Hepatocyte (in vitro differentiated cells): ENCODE measurements at regions not wholly inside any gene's neighbourhood (a gene's known extent, or its start where the extent isn't known, plus 50 kb on each side); places are given as distances from the start of the nearest gene placed in this dataset.
"Not testable (repeated sequence)": the region's sequence is repeated elsewhere in the genome, so short reads cannot be mapped to it uniquely, and the experiment has no call there.

ENCODE experiments used
- DNase-seq: peaks from one replicate; pipeline ENCODE4 v3.0.0-alpha.2; 2016; ENCODE audit warnings: low spot score
- H2AFZ ChIP-seq: fragments of 200-600 bp; sonication (generic); 2 replicates; pipeline ENCODE4 v1.6.0; 2016; ENCODE audit warnings: antibody characterized with exemption, mild to moderate bottlenecking
- H3K27ac ChIP-seq: fragments of 200-600 bp; sonication (generic); 2 replicates; pipeline ENCODE4 v1.5.1; 2016; ENCODE audit warnings: mild to moderate bottlenecking
- H3K27me3 ChIP-seq: fragments of 200-600 bp; sonication (generic); 2 replicates; pipeline ENCODE4 v1.6.1; 2016
- H3K36me3 ChIP-seq: fragments of 200-600 bp; sonication (generic); replicated peaks from 2 replicates; pipeline ENCODE4 v1.5.1; 2016; ENCODE audit warnings: low read depth; ENCODE audit not compliant: insufficient read depth
- H3K4me1 ChIP-seq: fragments of 200-600 bp; sonication (generic); 2 replicates; pipeline ENCODE4 v1.5.1; 2016; ENCODE audit warnings: mild to moderate bottlenecking, moderate library complexity; ENCODE audit not compliant: insufficient read depth
- H3K4me2 ChIP-seq: fragments of 200-600 bp; sonication (generic); 2 replicates; pipeline ENCODE4 v1.6.0; 2016
- H3K4me3 ChIP-seq: fragments of 200-600 bp; sonication (generic); 2 replicates; pipeline ENCODE4 v1.5.1; 2016; ENCODE audit warnings: mild to moderate bottlenecking
- H3K79me2 ChIP-seq: fragments of 200-600 bp; sonication (generic); 2 replicates; pipeline ENCODE4 v1.6.0; 2017; ENCODE audit warnings: mild to moderate bottlenecking
- H3K9me2 ChIP-seq: fragments of 200-600 bp; sonication (generic); replicated peaks from 2 replicates; pipeline ENCODE4 v1.6.0; 2017; ENCODE audit warnings: mild to moderate bottlenecking; ENCODE audit not compliant: insufficient read depth
- H3K9me3 ChIP-seq: fragments of 200-600 bp; sonication (generic); 2 replicates; pipeline ENCODE4 v1.5.1; 2016; ENCODE audit warnings: low read depth, mild to moderate bottlenecking
- H4K20me1 ChIP-seq: fragments of 200-600 bp; sonication (generic); 2 replicates; pipeline ENCODE4 v1.6.0; 2016; ENCODE audit warnings: mild to moderate bottlenecking; ENCODE audit not compliant: insufficient read depth, poor library complexity, severe bottlenecking
- EZH2 ChIP-seq: fragments of 200-600 bp; sonication (generic); IDR thresholded peaks from 2 replicates; pipeline ENCODE4 v1.6.1; 2016; ENCODE audit warnings: antibody characterized with exemption, mild to moderate bottlenecking, borderline replicate concordance
- EZH2phosphoT487 ChIP-seq: fragments of 200-600 bp; sonication (generic); IDR thresholded peaks from one replicate; pipeline ENCODE4 v1.6.1; 2018; ENCODE audit warnings: antibody characterized with exemption, mild to moderate bottlenecking, low read depth, moderate library complexity; ENCODE audit not compliant: unreplicated experiment, severe bottlenecking
- WGBS: methylation state at CpG from one replicate; pipeline ENCODE4 v1.1.6; 2016; ENCODE audit warnings: low lambda C conversion rate; ENCODE audit errors: missing lambda C conversion rate; 5-methylcytosine and 5-hydroxymethylcytosine counted together
- TF ChIP-seq, protein P1 (sequence below): fragments of 200-600 bp; sonication (generic); IDR thresholded peaks from 2 replicates; pipeline ENCODE4 v1.5.1; 2016; ENCODE audit warnings: antibody characterized with exemption, mild to moderate bottlenecking; ENCODE audit not compliant: poor library complexity

DNA sequence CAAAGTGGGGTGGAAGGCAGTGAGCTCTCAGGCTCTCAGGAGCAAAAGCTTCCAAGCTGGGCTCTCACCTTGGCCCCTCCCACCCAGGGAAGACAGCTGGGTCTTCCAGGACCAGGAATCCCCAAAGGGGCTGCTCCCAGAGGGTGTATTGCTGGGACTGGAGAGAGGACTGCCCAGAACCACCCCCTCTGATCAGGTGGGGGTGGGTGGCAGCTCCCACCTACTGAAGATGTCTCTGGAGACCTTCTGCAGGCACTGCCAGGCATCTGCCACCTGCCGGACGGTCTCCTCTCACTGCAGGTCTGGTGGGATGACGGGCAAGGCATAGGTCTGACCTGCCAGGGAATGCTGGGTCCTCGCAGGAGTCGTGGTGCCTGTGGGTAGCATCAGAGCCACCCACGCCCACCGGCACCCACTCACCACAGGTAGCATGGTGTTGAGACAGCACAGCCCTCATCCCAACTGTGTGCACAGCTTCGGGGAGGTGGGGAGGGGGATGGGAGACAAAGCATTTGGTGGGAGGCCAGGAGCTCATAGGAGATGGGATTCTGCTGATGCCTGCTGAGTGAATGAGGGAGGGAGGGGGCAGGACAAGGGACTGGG lies 103.2 kb downstream of the SINHCAF start:
- Histone ChIP-seq H4K20me1 (no peaks in the 10 kb centered on the region), H3K9me3 (no peaks in the 10 kb centered on the region), H3K9me2 (no peaks in the 10 kb centered on the region), H3K79me2 (no peaks in the 10 kb centered on the region), H3K27me3 (no peaks in the 10 kb centered on the region), H3K27ac (no peak overlapping the region), H2AFZ (no peak overlapping the region), H3K4me2 (no peak overlapping the region), H3K36me3 (no peaks in the 10 kb centered on the region), H3K4me3 (no peak overlapping the region), H3K4me1 (no peaks in the 10 kb centered on the region)
- whole genome bisulfite sequencing, result 88% methylated on average over 8 of the region's 8 CpGs
- DNase-seq, result no peak
- TF ChIP-seq EZH2phosphoT487 (no peak), EZH2 (no peak)
- TF ChIP-seq, protein P1, sequence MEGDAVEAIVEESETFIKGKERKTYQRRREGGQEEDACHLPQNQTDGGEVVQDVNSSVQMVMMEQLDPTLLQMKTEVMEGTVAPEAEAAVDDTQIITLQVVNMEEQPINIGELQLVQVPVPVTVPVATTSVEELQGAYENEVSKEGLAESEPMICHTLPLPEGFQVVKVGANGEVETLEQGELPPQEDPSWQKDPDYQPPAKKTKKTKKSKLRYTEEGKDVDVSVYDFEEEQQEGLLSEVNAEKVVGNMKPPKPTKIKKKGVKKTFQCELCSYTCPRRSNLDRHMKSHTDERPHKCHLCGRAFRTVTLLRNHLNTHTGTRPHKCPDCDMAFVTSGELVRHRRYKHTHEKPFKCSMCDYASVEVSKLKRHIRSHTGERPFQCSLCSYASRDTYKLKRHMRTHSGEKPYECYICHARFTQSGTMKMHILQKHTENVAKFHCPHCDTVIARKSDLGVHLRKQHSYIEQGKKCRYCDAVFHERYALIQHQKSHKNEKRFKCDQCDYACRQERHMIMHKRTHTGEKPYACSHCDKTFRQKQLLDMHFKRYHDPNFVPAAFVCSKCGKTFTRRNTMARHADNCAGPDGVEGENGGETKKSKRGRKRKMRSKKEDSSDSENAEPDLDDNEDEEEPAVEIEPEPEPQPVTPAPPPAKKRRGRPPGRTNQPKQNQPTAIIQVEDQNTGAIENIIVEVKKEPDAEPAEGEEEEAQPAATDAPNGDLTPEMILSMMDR, result no peak

DNA sequence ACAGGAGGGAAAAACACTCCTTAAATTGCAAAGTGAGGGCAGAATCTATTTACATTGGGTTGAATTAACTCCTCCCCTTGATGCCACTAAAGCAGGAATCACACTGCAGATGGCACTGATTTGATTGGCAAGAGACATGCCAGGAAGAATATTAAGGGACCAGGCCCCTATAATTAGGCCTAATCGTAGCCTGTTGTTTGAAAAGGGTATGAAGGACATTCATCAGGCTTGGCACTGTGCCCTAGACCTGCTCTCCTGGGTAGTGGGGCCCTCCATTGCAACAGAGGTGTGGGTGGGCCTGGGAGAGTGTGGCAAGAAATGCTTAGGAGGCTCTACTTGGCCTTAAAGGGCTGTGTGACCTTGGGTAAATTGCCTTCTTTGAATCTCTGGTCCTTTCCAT lies 102.3 kb downstream of the SINHCAF start:
- H3K4me2 ChIP-seq, H3K79me2 ChIP-seq, H3K27me3 ChIP-seq, H3K36me3 ChIP-seq, H3K9me2 ChIP-seq, H2AFZ ChIP-seq, DNase-seq, H3K4me3 ChIP-seq, H3K4me1 ChIP-seq, H3K9me3 ChIP-seq, H4K20me1 ChIP-seq, H3K27ac ChIP-seq: not testable (repeated sequence)
- WGBS, result 83% methylated on average over 1 of the region's 1 CpG

DNA sequence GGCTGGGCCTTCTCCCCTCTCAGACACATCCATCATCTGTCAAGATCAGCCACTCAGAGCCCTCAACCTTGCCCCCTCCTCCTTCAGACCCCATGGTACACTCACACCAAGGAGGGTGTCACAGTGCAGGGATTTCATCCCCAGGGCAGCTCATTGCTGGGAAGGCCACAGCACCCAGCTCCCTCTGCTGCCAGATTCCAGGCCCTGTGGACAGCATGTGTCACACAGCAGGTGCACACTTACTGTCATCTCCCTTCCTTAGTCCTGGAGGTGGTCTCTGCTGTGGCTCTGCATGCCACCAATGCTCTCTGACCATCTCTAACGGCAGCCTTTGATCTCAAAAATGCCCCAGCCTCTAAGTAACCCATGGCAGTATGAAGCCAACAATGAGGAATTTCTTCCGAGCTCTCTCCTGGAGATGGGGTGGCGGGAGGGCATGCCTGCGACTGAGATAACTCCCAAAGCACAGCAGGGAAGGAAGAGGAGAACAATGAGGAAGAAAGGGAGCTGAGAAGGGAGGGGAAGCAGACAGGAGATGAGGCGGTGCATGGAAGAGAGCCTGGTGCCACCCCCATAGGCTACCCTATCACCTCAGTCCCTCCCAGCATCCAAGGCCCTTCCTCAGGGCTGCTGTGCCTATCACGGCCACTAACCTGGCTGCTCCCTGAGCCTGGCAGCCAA lies 101.0 kb downstream of the SINHCAF start:
- Histone ChIP-seq H3K79me2 (no peaks in the 10 kb centered on the region), H2AFZ (no peak overlapping the region), H3K36me3 (no peaks in the 10 kb centered on the region), H3K4me3 (no peak overlapping the region), H3K9me2 (no peaks in the 10 kb centered on the region), H3K27ac (no peak overlapping the region), H3K4me2 (no peak overlapping the region), H3K4me1 (peaks cover 7% of the 10 kb centered on the region), H4K20me1 (no peaks in the 10 kb centered on the region), H3K27me3 (no peaks in the 10 kb centered on the region), H3K9me3 (no peaks in the 10 kb centered on the region)
- WGBS, result 67% methylated on average over 6 of the region's 6 CpGs
- TF ChIP-seq, protein P1, result no peak
- TF ChIP-seq EZH2, result no peak
- no peak for TF ChIP-seq EZH2phosphoT487
- no peak for DNase-seq

DNA sequence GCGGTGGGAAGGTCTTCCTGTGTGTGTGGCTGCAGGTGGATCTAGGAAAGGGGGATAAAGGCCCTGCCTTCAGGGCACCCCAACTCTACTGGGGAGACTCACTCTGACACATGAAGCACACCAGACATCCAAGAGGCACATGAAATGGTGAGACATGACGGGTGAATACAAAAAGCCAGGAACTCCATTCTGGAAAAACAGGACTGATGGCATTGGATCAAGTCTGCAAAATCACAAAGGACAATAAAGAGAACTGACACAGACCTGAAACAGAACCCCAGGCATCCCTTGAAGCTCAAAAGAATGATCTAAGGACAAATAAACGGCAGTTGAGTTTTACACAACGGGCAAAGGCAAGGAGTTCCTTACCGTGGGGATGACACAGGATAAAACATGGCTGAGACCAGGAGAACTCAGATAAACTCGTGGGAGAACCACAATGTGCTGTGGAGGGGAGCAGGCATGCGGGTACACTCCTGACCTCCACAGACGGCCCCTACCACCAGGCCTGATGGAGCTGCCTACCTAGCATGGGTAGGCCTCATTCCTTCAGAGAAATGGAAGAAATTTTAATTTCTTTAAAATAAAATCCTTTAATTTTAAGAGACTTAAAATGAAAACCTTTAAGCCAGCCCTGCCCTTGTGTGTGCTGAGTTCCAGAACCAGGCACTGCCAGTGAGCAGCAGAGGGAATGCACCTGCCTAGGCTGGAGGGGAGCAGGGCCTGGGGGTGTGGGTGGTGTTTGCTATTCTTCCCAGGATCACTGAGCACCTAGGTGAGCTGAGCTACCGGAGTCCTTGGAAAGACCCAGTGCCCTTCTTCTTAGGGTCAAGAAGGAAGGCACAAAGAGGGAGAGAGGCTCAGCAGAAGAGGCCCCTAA lies 100.1 kb downstream of the SINHCAF start:
- Histone ChIP-seq H3K79me2 (no peaks in the 10 kb centered on the region), H3K4me2 (no peak overlapping the region), H4K20me1 (no peaks in the 10 kb centered on the region), H3K27ac (no peak overlapping the region), H3K36me3 (no peaks in the 10 kb centered on the region), H2AFZ (no peak overlapping the region), H3K4me1 (peaks cover 9% of the 10 kb centered on the region), H3K4me3 (no peak overlapping the region), H3K9me3 (no peaks in the 10 kb centered on the region), H3K27me3 (no peaks in the 10 kb centered on the region), H3K9me2 (no peaks in the 10 kb centered on the region)
- no peak for DNase-seq
- TF ChIP-seq, protein P1, result no peak
- no peak for TF ChIP-seq EZH2
- no peak for TF ChIP-seq EZH2phosphoT487
- WGBS, result 74% methylated on average over 9 of the region's 9 CpGs
